ENCODE measurements at regions not wholly inside any gene's neighbourhood (a gene's known extent, or its start where the extent isn't known, plus 50 kb on each side); places are given as distances from the start of the nearest gene placed in this dataset.

GRCh38 chr12:41924111-41924510 lies 220.6 kb downstream of the GXYLT1 start:
- DNase-seq: no peak

DNA sequence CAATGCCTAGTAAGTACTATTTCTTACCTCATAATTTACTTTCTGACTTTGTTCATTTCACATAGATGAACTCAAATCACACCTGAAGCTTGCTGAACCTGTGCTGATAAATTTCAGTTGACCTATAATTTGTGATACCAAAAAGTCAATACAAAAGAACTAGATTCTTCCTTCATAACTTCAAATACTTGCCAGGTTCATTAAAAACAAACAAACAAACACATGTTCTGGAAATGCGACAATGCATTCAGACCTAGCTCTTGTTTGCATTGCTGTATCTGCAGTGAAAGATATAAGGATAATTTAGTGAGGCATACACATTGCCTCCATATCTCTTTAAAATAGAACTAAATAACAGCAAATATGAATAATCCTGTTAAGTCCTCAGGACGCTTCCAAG lies 221.3 kb downstream of the GXYLT1 start:
- no peak for DNase-seq

GRCh38 chr12:41920355-41920754 lies 224.3 kb downstream of the GXYLT1 start:
- no peak for DNase-seq

- DNase-seq: no peak
Observed at GRCh38 chr12:41919526-41920261, 225.0 kb downstream of the GXYLT1 start.

- no peak for DNase-seq
Observed at GRCh38 chr12:41919048-41919447, 225.6 kb downstream of the GXYLT1 start.

DNA sequence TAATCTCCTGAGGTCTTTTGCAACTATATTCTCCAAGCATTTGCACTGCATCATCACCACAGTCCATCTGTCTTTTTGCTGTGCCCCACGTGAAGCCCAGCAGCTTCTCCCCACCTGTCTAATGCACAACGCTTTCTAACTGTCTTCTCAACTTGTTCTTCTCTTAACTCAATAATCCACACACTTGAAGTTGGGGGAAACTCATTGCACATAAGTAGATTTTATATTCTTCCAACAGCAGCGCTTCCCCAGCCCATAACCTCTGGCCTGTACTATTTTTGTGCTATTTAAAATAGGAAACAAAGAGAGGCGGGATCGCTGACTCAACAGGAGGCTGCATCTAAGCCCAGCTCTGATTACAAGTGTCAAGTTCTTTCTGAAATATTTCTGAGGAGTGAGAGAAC lies 226.7 kb downstream of the GXYLT1 start:
- DNase-seq: no peak

DNA sequence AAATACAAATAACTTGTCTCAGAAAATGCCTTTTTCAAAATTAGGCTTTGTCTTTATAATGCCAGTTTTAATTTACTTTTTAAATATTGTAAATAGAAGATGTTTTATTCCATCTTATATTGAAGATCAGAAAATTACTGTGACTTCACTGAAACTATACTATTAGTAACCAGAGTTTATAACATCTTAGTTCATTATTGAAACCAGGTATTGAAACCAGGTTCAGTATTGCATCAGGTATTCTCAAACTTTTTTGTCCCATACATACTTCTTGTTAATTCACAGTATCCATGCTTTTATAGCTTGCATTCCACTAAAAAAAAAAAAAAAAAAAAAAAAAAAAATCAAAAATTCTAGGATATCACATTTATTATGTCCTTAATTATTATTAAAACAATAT lies 227.5 kb downstream of the GXYLT1 start:
- DNase-seq: no peak

DNA sequence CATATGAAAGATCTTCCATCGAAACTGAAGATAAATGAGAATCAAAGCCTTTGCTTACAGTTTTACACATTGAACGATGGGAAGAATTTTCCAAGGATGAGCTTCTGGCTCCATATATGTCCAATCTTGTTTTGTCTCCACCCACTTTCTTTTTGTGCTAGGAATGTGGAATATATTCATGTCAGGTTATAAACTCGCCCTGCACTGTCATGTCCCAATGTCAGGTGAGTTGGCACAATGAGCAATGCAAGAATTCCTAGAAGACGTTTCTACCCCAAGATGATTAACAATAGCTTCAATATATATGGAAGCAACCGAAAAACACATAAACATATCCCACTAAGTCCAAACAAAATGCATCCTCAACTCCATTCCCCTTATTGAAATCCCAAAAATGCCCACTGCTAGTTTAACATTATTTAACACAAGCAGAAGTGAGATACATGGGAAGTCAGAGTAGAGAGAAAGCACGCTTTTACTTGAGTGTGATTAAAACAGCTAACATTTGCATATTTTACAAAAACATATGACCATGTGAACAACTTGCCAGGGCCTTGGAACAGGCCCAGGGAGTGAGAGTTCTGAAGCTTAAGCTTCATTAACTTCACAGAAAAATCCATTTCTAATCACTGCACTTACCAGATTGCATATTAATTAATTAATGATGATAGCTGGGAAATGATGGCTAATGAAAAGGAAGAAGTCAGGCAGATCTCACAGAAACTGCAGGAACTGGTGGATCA lies 233.9 kb downstream of the GXYLT1 start:
- DNase-seq: no peak

DNA sequence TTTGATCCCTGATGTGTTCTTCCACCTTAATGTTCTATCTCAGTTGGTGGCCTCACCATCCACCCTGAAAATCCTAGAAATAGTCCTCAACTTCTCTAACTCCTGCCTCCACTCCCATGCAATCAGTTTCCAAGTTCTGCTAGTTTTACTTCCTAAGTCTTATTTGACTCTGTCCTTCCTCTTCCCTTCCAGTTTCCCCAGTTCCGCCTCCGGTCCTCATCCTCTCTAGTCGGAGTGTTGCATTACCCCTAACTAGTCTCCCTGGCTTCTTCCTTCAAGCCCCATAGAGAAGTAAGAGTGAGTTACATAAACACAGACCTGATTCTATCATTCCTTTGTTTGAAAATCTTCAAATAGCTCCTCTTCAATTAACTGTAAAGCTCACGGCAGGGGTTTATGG lies 236.5 kb downstream of the GXYLT1 start:
- DNase-seq: no peak

- no peak for DNase-seq
Observed at GRCh38 chr12:41907550-41907949, 237.1 kb downstream of the GXYLT1 start.

GRCh38 chr12:41907021-41907420 lies 237.7 kb downstream of the GXYLT1 start:
- no peak for DNase-seq

GRCh38 chr12:41905759-41906297 lies 238.8 kb downstream of the GXYLT1 start:
- DNase-seq: no peak

GRCh38 chr12:41905073-41905758 lies 239.5 kb downstream of the GXYLT1 start:
- DNase-seq: no peak

DNA sequence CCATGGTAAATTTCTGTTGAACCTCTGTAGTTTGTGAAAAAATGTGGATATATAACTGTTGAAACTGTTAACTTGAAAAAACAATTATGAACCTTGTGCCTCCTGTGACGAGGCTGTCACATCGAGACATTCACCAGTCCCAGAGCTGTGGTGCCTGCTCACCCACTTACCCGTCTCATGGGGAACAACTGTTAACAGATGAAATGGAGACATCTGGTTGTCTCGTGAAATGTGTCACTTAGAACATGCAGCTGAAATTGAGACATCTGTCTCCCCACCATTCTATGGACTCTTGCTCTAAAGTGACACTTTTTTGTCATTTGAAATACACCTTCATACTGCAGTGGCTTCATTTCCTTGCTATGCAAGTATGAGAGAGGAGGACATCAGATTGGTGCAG lies 240.6 kb downstream of the GXYLT1 start:
- no peak for DNase-seq

GRCh38 chr12:41903014-41903708 lies 241.5 kb downstream of the GXYLT1 start:
- DNase-seq: no peak

DNA sequence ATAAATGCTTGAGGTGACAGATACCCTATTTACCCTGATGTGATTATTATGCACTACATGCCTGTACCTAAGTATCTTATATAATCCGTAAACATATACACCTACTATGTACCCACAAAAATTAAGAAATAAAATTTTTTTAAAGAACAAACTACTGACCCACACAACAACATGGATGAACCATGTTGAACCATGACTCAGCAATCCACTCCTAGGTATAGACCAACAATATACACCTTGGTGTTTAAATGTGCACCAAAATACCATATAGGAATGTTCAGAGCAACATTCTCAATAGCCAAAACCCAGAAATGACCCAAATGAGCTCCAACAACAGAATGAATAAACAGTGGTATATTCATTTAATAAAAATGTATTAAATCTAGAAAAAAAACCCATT lies 245.1 kb downstream of the GXYLT1 start:
- DNase-seq: no peak

GRCh38 chr12:41897593-41897992 lies 247.1 kb downstream of the GXYLT1 start:
- DNase-seq: no peak

DNA sequence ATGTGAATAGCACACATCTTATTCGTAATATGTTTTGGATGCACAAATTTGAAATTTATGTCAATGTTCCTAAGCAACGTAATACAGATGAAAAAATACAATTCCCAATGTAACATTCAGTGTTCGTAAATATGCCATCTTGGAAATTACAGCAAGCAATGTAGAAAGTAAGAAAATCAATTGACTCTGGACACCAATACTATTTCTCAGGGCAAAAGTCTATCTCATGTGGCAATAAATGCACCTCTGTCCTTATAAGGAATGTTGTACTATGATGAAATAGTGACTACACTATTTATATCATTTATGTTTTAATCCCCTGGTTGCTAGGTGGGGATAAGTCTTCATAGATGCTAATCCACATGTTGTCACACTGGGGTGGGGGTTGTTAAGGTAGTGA lies 251.2 kb downstream of the GXYLT1 start:
- DNase-seq: no peak

DNA sequence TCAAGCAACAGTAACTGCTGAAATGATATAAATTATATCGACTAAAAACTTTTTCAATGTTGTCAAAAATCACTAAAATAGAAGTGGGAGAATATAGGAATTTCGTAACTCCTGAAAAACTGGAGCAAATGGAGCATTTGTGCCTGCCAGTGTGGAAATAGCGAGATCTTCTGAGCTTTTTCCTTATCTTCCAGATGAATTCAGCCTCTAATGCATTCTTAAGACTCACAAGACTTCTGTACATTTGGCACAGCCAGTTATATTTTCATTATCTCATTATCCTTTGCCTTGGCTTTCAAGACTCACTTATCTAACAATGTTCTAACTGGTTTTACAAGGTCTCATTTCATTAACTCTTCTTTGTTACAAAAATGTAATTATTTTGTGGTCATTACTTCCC lies 252.4 kb downstream of the GXYLT1 start:
- DNase-seq: no peak

DNA sequence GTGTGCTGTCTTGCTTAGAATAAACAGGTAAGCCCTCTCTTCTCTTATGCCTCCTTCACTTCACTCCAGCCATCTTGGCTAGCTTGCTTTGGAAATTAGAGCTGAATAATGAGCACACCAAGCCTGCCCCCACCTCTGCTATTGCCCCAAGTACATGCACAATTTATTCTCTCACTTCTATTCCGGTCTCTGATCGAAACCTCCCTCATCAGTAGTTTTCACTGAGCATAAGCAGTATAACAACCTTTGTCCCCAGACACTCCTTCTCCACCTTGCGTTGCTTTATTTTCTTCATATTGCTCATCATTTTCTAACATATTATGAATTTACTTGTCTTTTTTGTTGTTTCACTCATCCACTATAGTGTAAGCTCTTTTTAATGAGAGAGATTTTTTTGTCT lies 253.4 kb downstream of the GXYLT1 start:
- DNase-seq: no peak

DNA sequence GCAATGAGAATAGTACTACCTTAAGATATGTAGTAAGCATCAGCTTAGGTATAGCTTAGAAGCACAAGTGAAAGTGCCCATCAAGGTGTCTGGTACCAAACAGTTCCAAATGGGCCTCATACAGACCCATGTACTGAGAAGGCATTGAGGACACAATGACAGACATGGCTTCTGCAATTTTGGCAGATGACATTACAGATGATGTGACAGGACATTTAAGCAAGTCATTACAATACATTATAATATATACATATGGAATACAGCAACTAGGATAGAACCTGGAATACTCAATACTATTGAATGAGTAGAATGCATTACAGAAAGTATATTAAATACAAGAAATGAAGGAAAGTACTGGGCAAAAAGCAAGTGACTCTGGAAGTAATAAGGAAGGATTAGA lies 256.4 kb downstream of the GXYLT1 start:
- DNase-seq: no peak

- no peak for DNase-seq
Observed at GRCh38 chr12:41881891-41882805, 262.5 kb downstream of the GXYLT1 start.
